ENCODE measurements at regions not wholly inside any gene's neighbourhood (a gene's known extent, or its start where the extent isn't known, plus 50 kb on each side); places are given as distances from the start of the nearest gene placed in this dataset.

DNA sequence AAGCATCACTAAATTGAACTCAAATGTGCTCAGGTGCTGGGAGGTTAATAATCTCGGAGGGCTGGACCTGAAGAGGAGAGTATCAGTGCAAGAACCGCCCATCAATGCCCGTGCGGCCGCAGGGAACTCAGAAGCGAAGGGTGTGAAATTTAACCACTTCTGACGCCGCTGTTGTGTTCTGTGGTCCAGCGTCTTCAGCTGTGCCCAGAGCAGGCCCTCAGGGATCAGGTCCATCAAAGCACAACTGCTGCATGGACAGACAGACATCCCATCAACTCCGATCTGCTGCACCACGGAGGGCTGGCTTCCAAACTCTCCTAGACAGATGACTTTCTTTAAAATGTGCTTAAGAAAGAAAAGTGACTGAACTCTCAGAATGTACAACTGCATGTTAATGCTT lies 144.9 kb upstream of the TCERG1L start:
- no peak for DNase-seq (ENCODE audit: low spot score)
- Mint-ChIP-seq H3K27me3 (ENCODE audit: insufficient read depth) (peaks cover 9% of the 10 kb centered on the region), H3K36me3 (ENCODE audit: low read depth) (no peaks in the 10 kb centered on the region), H3K27ac (no peak overlapping the region), H3K4me1 (ENCODE audit: low read depth) (no peaks in the 10 kb centered on the region), H3K9me3 (no peaks in the 10 kb centered on the region), H3K4me3 (no peak overlapping the region)
- intact Hi-C loops (cut with micrococcal nuclease), result no loop called here

DNA sequence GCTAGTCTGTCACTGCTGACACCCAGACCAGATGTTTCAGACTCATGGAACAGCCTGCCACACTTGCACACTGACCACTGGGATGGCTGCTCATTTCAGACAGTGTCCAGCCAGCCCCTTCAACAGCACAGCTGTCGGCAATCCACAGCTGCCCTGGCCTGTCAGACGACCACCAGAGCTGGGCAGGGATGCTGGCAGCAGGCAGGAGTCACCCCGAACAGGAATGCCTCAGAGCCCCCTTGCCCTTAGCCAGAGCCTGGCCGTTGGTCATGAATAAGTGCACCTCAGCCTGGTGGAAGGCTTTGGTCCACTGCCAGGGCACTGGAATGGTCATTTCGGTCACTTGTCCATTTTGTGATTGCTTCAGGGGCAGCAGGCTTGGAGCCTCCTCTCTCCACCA lies 149.6 kb upstream of the TCERG1L start:
- no peaks in the 10 kb centered on the region for H3K4me1 Mint-ChIP-seq (ENCODE audit: low read depth)
- DNase-seq (ENCODE audit: low spot score), result no peak
- no peak overlapping the region for H3K27ac Mint-ChIP-seq
- peaks cover 2% of the 10 kb centered on the region for H3K27me3 Mint-ChIP-seq (ENCODE audit: insufficient read depth)
- no peak overlapping the region for H3K4me3 Mint-ChIP-seq
- no peaks in the 10 kb centered on the region for H3K9me3 Mint-ChIP-seq
- intact Hi-C loops (cut with micrococcal nuclease), result no loop called here
- H3K36me3 Mint-ChIP-seq (ENCODE audit: low read depth), result no peaks in the 10 kb centered on the region

- Mint-ChIP-seq H3K36me3 (ENCODE audit: low read depth) (no peaks in the 10 kb centered on the region), H3K27ac (no peak overlapping the region), H3K4me1 (ENCODE audit: low read depth) (no peaks in the 10 kb centered on the region), H3K9me3 (no peaks in the 10 kb centered on the region), H3K4me3 (no peak overlapping the region), H3K27me3 (ENCODE audit: insufficient read depth) (peaks cover 2% of the 10 kb centered on the region)
- intact Hi-C loops (cut with micrococcal nuclease), result no loop called here
- no peak for DNase-seq (ENCODE audit: low spot score)
These were observed 153.3 kb upstream of the TCERG1L start for GRCh38 chr10:131464789-131465188.

DNA sequence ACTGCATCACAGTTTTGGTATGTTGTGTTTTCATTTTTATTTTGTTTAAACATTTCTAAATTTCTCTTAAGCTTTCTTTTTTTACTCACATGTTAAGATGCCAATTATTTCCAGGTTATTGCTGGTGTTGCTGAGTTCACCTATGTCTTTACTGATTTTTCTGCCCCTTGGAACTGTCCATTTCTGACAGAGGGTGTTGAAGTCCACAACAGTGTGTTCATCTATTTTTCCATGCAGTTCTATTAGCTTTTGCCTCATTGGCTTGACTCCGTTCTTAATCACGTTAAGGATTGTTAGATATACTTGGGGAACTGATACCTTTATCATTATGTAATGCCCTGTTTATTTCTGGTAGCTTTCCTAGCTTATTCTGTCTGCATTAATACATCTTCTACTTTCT lies 158.0 kb upstream of the TCERG1L start:
- Mint-ChIP-seq H3K4me1 (ENCODE audit: low read depth) (no peaks in the 10 kb centered on the region), H3K4me3 (no peak overlapping the region), H3K27ac (no peak overlapping the region), H3K27me3 (ENCODE audit: insufficient read depth) (no peaks in the 10 kb centered on the region), H3K9me3 (no peaks in the 10 kb centered on the region), H3K36me3 (ENCODE audit: low read depth) (no peaks in the 10 kb centered on the region)
- intact Hi-C loops (cut with micrococcal nuclease), result no loop called here
- no peak for DNase-seq (ENCODE audit: low spot score)

DNA sequence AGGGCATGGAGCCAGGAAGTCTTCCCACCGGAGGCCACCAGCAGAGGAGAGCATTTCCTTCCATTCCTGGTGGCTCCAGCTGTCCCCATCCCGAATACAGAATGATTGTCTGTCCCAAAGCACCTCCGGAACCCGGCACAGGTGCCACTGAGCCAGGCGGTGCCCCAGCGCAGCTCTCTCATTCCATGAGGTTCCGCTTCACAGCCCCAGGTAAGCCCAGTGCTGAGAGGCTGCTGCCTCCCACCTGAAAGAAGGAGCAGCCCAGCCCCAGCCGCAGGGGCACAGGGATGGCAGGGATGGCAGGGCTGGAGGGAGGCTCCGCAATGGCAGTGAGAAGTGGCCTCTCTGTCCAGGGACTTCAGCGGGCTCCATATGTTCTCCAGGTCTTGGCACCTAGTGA lies 162.1 kb upstream of the TCERG1L start:
- DNase-seq (ENCODE audit: low spot score), result no peak
- Mint-ChIP-seq H3K36me3 (ENCODE audit: low read depth) (no peaks in the 10 kb centered on the region), H3K27me3 (ENCODE audit: insufficient read depth) (no peaks in the 10 kb centered on the region), H3K4me1 (ENCODE audit: low read depth) (no peaks in the 10 kb centered on the region), H3K9me3 (no peaks in the 10 kb centered on the region), H3K27ac (no peak overlapping the region), H3K4me3 (no peak overlapping the region)
- intact Hi-C loops (cut with micrococcal nuclease), result no loop called here

GRCh38 chr10:131474416-131474815 lies 162.9 kb upstream of the TCERG1L start:
- Mint-ChIP-seq H3K4me1 (ENCODE audit: low read depth) (no peaks in the 10 kb centered on the region), H3K27ac (no peak overlapping the region), H3K9me3 (no peaks in the 10 kb centered on the region), H3K4me3 (no peak overlapping the region), H3K27me3 (ENCODE audit: insufficient read depth) (no peaks in the 10 kb centered on the region), H3K36me3 (ENCODE audit: low read depth) (no peaks in the 10 kb centered on the region)
- DNase-seq (ENCODE audit: low spot score), result no peak
- intact Hi-C loops (cut with micrococcal nuclease), result no loop called here

DNA sequence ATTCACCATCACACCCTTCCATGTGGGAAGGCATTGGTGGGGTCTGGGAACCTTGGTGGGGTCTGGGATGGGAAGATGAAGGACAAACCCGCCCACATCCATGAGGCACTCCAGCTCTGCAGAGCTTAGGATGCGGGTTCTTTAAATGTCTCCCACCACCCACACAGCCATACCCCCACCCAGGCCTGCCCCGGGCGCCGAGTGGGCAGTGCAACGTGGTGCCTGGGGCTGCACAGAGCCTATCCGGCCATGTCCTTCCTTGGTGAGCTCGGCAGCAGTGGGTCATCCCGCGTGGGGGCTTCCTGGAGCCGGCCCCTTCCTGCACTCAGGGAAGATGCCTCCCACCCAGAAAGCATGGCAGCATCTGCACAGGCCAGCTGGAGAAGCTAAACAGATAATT lies 163.5 kb upstream of the TCERG1L start:
- intact Hi-C loops (cut with micrococcal nuclease), result no loop called here
- no peaks in the 10 kb centered on the region for H3K27me3 Mint-ChIP-seq (ENCODE audit: insufficient read depth)
- H3K4me1 Mint-ChIP-seq (ENCODE audit: low read depth), result no peaks in the 10 kb centered on the region
- H3K4me3 Mint-ChIP-seq, result no peak overlapping the region
- no peaks in the 10 kb centered on the region for H3K9me3 Mint-ChIP-seq
- no peaks in the 10 kb centered on the region for H3K36me3 Mint-ChIP-seq (ENCODE audit: low read depth)
- no peak overlapping the region for H3K27ac Mint-ChIP-seq
- DNase-seq (ENCODE audit: low spot score), result no peak

- Mint-ChIP-seq H3K36me3 (ENCODE audit: low read depth) (no peaks in the 10 kb centered on the region), H3K27me3 (ENCODE audit: insufficient read depth) (no peaks in the 10 kb centered on the region), H3K27ac (no peak overlapping the region), H3K4me3 (no peak overlapping the region), H3K4me1 (ENCODE audit: low read depth) (no peaks in the 10 kb centered on the region), H3K9me3 (no peaks in the 10 kb centered on the region)
- intact Hi-C loops (cut with micrococcal nuclease), result no loop called here
- DNase-seq (ENCODE audit: low spot score), result no peak
These were observed 164.3 kb upstream of the TCERG1L start for GRCh38 chr10:131475803-131476202.

DNA sequence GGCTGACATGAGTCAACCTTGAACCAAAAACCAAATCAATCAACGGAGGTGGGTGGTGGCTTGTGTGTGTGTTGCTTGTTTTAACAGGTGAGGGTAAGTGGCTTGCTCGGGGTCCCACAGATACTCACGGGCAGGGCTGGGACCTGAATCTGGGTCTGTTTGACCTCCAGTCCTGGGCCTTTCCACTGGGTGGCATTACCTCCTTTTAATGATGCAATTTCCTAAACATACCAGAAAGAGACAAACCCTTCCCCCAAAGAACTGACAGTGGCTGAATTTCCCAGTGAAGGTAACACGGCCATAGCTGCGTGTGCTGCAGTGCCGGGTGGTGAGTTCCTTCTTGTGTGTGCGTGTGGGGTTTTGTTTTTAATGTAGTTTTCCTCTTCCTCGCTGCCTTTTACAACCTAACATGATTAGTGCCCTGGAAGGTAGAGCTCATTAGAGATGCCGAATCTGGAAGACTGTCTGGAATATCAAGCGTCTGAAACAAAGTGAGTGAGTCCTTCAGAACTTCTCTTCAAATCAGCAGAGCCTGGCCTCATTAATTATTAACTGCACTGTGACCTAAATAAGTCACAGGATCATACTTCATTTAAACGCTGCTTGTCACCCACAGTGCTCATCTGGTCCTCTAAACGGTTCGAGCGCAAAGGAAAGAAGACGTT lies 166.1 kb upstream of the TCERG1L start:
- DNase-seq (ENCODE audit: low spot score), result no peak
- Mint-ChIP-seq H3K4me1 (ENCODE audit: low read depth) (no peaks in the 10 kb centered on the region), H3K36me3 (ENCODE audit: low read depth) (no peaks in the 10 kb centered on the region), H3K27ac (no peak overlapping the region), H3K9me3 (no peaks in the 10 kb centered on the region), H3K27me3 (ENCODE audit: insufficient read depth) (no peaks in the 10 kb centered on the region), H3K4me3 (no peak overlapping the region)
- intact Hi-C loops (cut with micrococcal nuclease), result no loop called here

GRCh38 chr10:131478377-131478989 lies 167.0 kb upstream of the TCERG1L start:
- Mint-ChIP-seq H3K4me3 (no peak overlapping the region), H3K9me3 (peaks cover 7% of the 10 kb centered on the region), H3K4me1 (ENCODE audit: low read depth) (no peaks in the 10 kb centered on the region), H3K27ac (no peak overlapping the region), H3K27me3 (ENCODE audit: insufficient read depth) (peaks cover 3% of the 10 kb centered on the region), H3K36me3 (ENCODE audit: low read depth) (no peaks in the 10 kb centered on the region)
- intact Hi-C loops (cut with micrococcal nuclease), result no loop called here
- DNase-seq (ENCODE audit: low spot score), result no peak

- peaks cover 13% of the 10 kb centered on the region for H3K9me3 Mint-ChIP-seq
- H3K36me3 Mint-ChIP-seq (ENCODE audit: low read depth), result no peaks in the 10 kb centered on the region
- DNase-seq (ENCODE audit: low spot score), result no peak
- no peaks in the 10 kb centered on the region for H3K4me1 Mint-ChIP-seq (ENCODE audit: low read depth)
- H3K27ac Mint-ChIP-seq, result no peak overlapping the region
- intact Hi-C loops (cut with micrococcal nuclease), result no loop called here
- H3K4me3 Mint-ChIP-seq, result no peak overlapping the region
- H3K27me3 Mint-ChIP-seq (ENCODE audit: insufficient read depth), result peaks cover 3% of the 10 kb centered on the region
These were observed 168.5 kb upstream of the TCERG1L start for GRCh38 chr10:131480066-131480465.

DNA sequence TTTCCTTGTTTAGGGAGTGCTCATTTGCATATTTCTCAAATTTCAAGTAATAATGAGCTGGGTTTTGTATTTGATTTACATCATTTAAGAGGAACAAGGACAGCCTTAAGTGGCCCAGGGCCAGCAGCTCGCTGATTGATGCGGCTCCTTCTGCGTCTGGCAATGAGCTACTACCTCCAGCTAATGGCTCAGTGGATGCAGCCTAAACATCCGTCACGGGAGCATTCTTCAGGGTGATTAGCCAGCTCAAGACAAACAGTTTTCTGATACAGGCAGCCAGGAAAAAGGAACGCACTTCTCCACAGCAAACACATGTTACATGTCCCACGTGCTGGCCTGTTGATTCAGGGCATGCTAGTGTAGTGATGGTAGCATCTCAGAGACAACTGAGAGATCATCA lies 169.3 kb upstream of the TCERG1L start:
- H3K27me3 Mint-ChIP-seq (ENCODE audit: insufficient read depth), result peaks cover 3% of the 10 kb centered on the region
- DNase-seq (ENCODE audit: low spot score), result no peak
- H3K36me3 Mint-ChIP-seq (ENCODE audit: low read depth), result no peaks in the 10 kb centered on the region
- H3K4me3 Mint-ChIP-seq, result no peak overlapping the region
- no peaks in the 10 kb centered on the region for H3K4me1 Mint-ChIP-seq (ENCODE audit: low read depth)
- H3K9me3 Mint-ChIP-seq, result peaks cover 13% of the 10 kb centered on the region
- intact Hi-C loops (cut with micrococcal nuclease), result no loop called here
- H3K27ac Mint-ChIP-seq, result no peak overlapping the region

- Mint-ChIP-seq H3K36me3 (ENCODE audit: low read depth) (no peaks in the 10 kb centered on the region), H3K9me3 (peaks cover 28% of the 10 kb centered on the region), H3K27me3 (ENCODE audit: insufficient read depth) (peaks cover 3% of the 10 kb centered on the region), H3K27ac (no peak overlapping the region), H3K4me3 (no peak overlapping the region), H3K4me1 (ENCODE audit: low read depth) (no peaks in the 10 kb centered on the region)
- intact Hi-C loops (cut with micrococcal nuclease), result no loop called here
- DNase-seq (ENCODE audit: low spot score), result no peak
These were observed 174.2 kb upstream of the TCERG1L start for GRCh38 chr10:131485732-131486131.

GRCh38 chr10:131487822-131488221 lies 176.3 kb upstream of the TCERG1L start:
- DNase-seq (ENCODE audit: low spot score), result no peak
- no peak overlapping the region for H3K4me3 Mint-ChIP-seq
- intact Hi-C loops (cut with micrococcal nuclease), result no loop called here
- H3K4me1 Mint-ChIP-seq (ENCODE audit: low read depth), result no peaks in the 10 kb centered on the region
- peaks cover 2% of the 10 kb centered on the region for H3K27me3 Mint-ChIP-seq (ENCODE audit: insufficient read depth)
- H3K27ac Mint-ChIP-seq, result no peak overlapping the region
- no peaks in the 10 kb centered on the region for H3K36me3 Mint-ChIP-seq (ENCODE audit: low read depth)
- peaks cover 27% of the 10 kb centered on the region for H3K9me3 Mint-ChIP-seq
